K562 (cell line): ENCODE measurements at regions not wholly inside any gene's neighbourhood (a gene's known extent, or its start where the extent isn't known, plus 50 kb on each side); places are given as distances from the start of the nearest gene placed in this dataset.

Source experiments
- CHD1 ChIP-seq: fragments of 200-600 bp; sonication (generic); IDR thresholded peaks from one replicate; pipeline ENCODE4 v1.6.1; 2012; ENCODE audit warnings: mild to moderate bottlenecking, moderate library complexity, low read length, inconsistent platforms
- MCM2 ChIP-seq: fragments of 450-650 bp; IDR thresholded peaks from 2 replicates; pipeline ENCODE4 v1.6.1; 2017; ENCODE audit warnings: low read depth, mild to moderate bottlenecking
- MYNN ChIP-seq, 2 experiments: sonication (generic); formaldehyde crosslinking in 1 of 2; IDR thresholded peaks; 2 replicates each; pipeline versions ENCODE4 v1.5.0 to v1.6.1; 2016 to 2020; ENCODE audit warnings: antibody characterized with exemption in 1 of 2, missing genetic modification reagents in 1 of 2
- POLR2A ChIP-seq: fragments of 450-650 bp; conservative IDR thresholded peaks from 2 replicates; pipeline ENCODE4 v1.6.1; 2016
- POLR3G ChIP-seq: IDR thresholded peaks from 2 replicates; pipeline ENCODE4 v1.6.1; 2011; ENCODE audit not compliant: insufficient read length, insufficient replicate concordance; ENCODE audit errors: extremely low read depth
- RBM22 ChIP-seq: fragments of 200-400 bp; formaldehyde crosslinking; IDR thresholded peaks from 2 replicates; pipeline ENCODE4 v1.6.1; 2018; ENCODE audit warnings: low read length, low read depth; ENCODE audit not compliant: poor library complexity, severe bottlenecking
- SAFB ChIP-seq: fragments of 200-400 bp; formaldehyde crosslinking; IDR thresholded peaks from 2 replicates; pipeline ENCODE4 v1.6.1; 2017; ENCODE audit warnings: low read depth, low read length, borderline replicate concordance
- SP2 ChIP-seq: IDR thresholded peaks from 2 replicates; pipeline ENCODE4 v1.6.1; 2011; ENCODE audit warnings: mild to moderate bottlenecking, low read depth, low read length, moderate library complexity; ENCODE audit not compliant: poor library complexity, severe bottlenecking; ENCODE audit errors: extremely low read depth
- SPI1 ChIP-seq: IDR thresholded peaks from 2 replicates; pipeline ENCODE4 v1.6.1; 2011; ENCODE audit warnings: low read depth, low read length, control low read depth, borderline replicate concordance
- SREBF2 ChIP-seq: sonication (generic); formaldehyde crosslinking; IDR thresholded peaks from 2 replicates; pipeline ENCODE4 v1.4.0; 2020; ENCODE audit warnings: mild to moderate bottlenecking, missing genetic modification reagents
- TEAD4 ChIP-seq, 2 experiments: sonication (generic) in 1 of 2; formaldehyde crosslinking in 1 of 2; IDR thresholded peaks; 2 replicates each; pipeline versions ENCODE4 v1.6.1 to v1.8.0; 2012 to 2022; ENCODE audit warnings: borderline replicate concordance in 1 of 2, inconsistent platforms in 1 of 2, low read length in 1 of 2, mild to moderate bottlenecking in 1 of 2, missing genetic modification reagents in 1 of 2
- THAP7 ChIP-seq: fragments of 250-450 bp; sonication (Bioruptor Pico); IDR thresholded peaks from 2 replicates; pipeline ENCODE4 v1.5.0; 2021
- YY1 ChIP-seq, 3 experiments: IDR thresholded peaks; 2 replicates each; pipeline ENCODE4 v1.6.1; 2011; ENCODE audit warnings: low read length in 2 of 3, mild to moderate bottlenecking in 2 of 3, moderate library complexity in 2 of 3, borderline replicate concordance in 1 of 3, control low read depth in 1 of 3, low read depth in 1 of 3; ENCODE audit not compliant: insufficient read depth in 3 of 3, insufficient replicate concordance in 2 of 3, control insufficient read depth in 1 of 3, insufficient read length in 1 of 3; ENCODE audit errors: extremely low read depth in 1 of 3
- ZBTB26 ChIP-seq: fragments of 450-650 bp; formaldehyde crosslinking; IDR thresholded peaks from 2 replicates; pipeline ENCODE4 v1.4.0; 2022; ENCODE audit warnings: missing genetic modification characterization
- ZNF12 ChIP-seq: sonication (generic); formaldehyde crosslinking; IDR thresholded peaks from 2 replicates; pipeline ENCODE4 v1.4.0; 2020; ENCODE audit warnings: mild to moderate bottlenecking, missing genetic modification reagents
- ZNF239 ChIP-seq: fragments of 250-450 bp; sonication (Bioruptor Pico); IDR thresholded peaks from 2 replicates; pipeline ENCODE4 v1.4.0; 2020; ENCODE audit warnings: mild to moderate bottlenecking
- ZNF354B ChIP-seq: fragments of 250-450 bp; sonication (Bioruptor Pico); IDR thresholded peaks from 2 replicates; pipeline ENCODE4 v1.4.0; 2020
- ZNF449 ChIP-seq: fragments of 250-450 bp; sonication (Bioruptor Pico); IDR thresholded peaks from 2 replicates; pipeline ENCODE4 v1.8.0; 2022; ENCODE audit warnings: moderate library complexity, mild to moderate bottlenecking, inconsistent platforms
- ZNF740 ChIP-seq, 3 experiments: fragments of 200-800 bp in 1 of 3; sonication (Bioruptor generic) in 1 of 3; sonication (generic) in 1 of 3; formaldehyde crosslinking in 1 of 3; IDR thresholded peaks; 2 replicates each; pipeline versions ENCODE4 v1.6.1 to v1.8.0; 2016 to 2022; ENCODE audit warnings: mild to moderate bottlenecking in 2 of 3, missing compliant biosample characterization in 2 of 3, missing genetic modification characterization in 2 of 3, missing genetic modification reagents in 1 of 3
- TF ChIP-seq, protein P1 (sequence below): fragments of 250-450 bp; sonication (Bioruptor Pico); IDR thresholded peaks from 2 replicates; pipeline ENCODE4 v1.4.0; 2020; ENCODE audit warnings: mild to moderate bottlenecking, moderate library complexity

DNA sequence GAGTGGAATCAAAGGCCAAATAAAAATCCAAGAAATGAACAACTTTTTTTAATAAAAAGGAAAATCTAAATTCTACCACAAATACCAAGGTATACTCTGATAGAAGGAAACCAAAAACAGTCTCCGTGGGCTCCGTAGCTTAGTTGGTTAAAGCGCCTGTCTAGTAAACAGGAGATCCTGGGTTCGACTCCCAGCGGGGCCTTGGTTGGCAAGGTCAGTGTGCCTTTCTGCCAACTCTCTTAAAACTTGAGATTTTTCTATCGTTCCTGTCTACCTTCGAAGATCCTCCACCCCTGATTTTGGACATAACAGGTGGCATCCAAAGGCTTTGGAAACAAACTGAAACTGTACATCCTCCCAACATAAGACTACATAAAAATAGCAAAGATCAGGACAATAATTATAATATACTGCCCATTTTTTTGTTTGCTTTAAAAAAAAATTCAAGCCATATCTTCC, 197.9 kb downstream of the TRIM27 start (continued):
- TF ChIP-seq ZNF449 (CRISPR knock-in tag) (no peak), TEAD4 (IDR thresholded peaks at IDR 0.05; ENCODE audit: low read length) (peak; percentile 82), TEAD4 (CRISPR knock-in tag; IDR thresholded peaks at IDR 0.05; ENCODE audit: borderline replicate concordance) (no peak), ZNF740 (CRISPR knock-in tag; IDR thresholded peaks at IDR 0.05) (no peak), ZNF740 (tag; IDR thresholded peaks at IDR 0.05) (no peak), SP2 (no peak), POLR2A (no peak), POLR3G (peak; percentile 27), RBM22 (no peak), CHD1 (no peak), SAFB (no peak), ZNF239 (no peak), MYNN (IDR thresholded peaks at IDR 0.05) (peak; percentile 86), MYNN (CRISPR knock-in tag; IDR thresholded peaks at IDR 0.05) (no peak), ZNF12 (CRISPR knock-in tag) (no peak), YY1 (IDR thresholded peaks at IDR 0.05; ENCODE audit: borderline replicate concordance in 1 of 3, control insufficient read depth in 1 of 3, extremely low read depth in 1 of 3, insufficient read depth in 3 of 3, insufficient read length in 1 of 3, insufficient replicate concordance in 2 of 3, low read depth in 1 of 3, low read length in 2 of 3) (peak in 1 of 3 experiments; percentile 32), ZNF354B (CRISPR knock-in tag) (no peak), THAP7 (CRISPR knock-in tag) (no peak), SPI1 (no peak), SREBF2 (CRISPR knock-in tag) (no peak), ZBTB26 (CRISPR knock-in tag) (no peak), MCM2 (no peak)
- TF ChIP-seq, protein P1, sequence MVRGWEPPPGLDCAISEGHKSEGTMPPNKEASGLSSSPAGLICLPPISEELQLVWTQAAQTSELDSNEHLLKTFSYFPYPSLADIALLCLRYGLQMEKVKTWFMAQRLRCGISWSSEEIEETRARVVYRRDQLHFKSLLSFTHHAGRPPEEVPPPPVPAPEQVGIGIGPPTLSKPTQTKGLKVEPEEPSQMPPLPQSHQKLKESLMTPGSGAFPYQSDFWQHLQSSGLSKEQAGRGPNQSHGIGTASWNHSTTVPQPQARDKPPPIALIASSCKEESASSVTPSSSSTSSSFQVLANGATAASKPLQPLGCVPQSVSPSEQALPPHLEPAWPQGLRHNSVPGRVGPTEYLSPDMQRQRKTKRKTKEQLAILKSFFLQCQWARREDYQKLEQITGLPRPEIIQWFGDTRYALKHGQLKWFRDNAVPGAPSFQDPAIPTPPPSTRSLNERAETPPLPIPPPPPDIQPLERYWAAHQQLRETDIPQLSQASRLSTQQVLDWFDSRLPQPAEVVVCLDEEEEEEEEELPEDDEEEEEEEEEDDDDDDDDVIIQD: no peak
